Thyroid gland (tissue), 4 donors: ENCODE measurements at regions not wholly inside any gene's neighbourhood (a gene's known extent, or its start where the extent isn't known, plus 50 kb on each side); places are given as distances from the start of the nearest gene placed in this dataset.

Experiments
- DNase-seq, 2 donors: peaks; one replicate each; pipeline ENCODE4 v3.0.0-alpha.2; 2019
- H3K27ac ChIP-seq, 3 donors: fragments of 200-600 bp; sonication (generic); 1 replicate in 2 of 3; 2 replicates in 1 of 3; pipeline ENCODE4 v1.5.1; 2016 to 2019; ENCODE audit warnings: mild to moderate bottlenecking in 1 of 3, moderate library complexity in 1 of 3
- H3K27me3 ChIP-seq: fragments of 200-600 bp; sonication (generic); one replicate; pipeline ENCODE4 v1.5.1; 2019
- H3K36me3 ChIP-seq, 2 donors: fragments of 200-600 bp; sonication (generic); one replicate each; pipeline ENCODE4 v1.5.1; 2016 to 2019
- H3K4me1 ChIP-seq, 2 donors: fragments of 200-600 bp; sonication (generic); one replicate each; pipeline ENCODE4 v1.5.1; 2017 to 2019
- H3K4me3 ChIP-seq, 3 donors: fragments of 200-600 bp; sonication (generic); replicated peaks in 1 of 3; 1 replicate in 2 of 3; 2 replicates in 1 of 3; pipeline ENCODE4 v1.5.1; 2016; ENCODE audit warnings: mild to moderate bottlenecking in 1 of 3
- H3K9me3 ChIP-seq: fragments of 200-600 bp; sonication (generic); one replicate; pipeline ENCODE4 v1.5.1; 2017
- CTCF ChIP-seq, 6 experiments: fragments of 200-600 bp in 3 of 6; fragments of 450-650 bp in 3 of 6; sonication (generic) in 3 of 6; IDR thresholded peaks; one replicate each; pipeline ENCODE4 v1.5.1; 2016 to 2019; ENCODE audit warnings: antibody characterized with exemption in 6 of 6, mild to moderate bottlenecking in 2 of 6, inconsistent platforms in 1 of 6, moderate library complexity in 1 of 6
- POLR2A ChIP-seq, 2 donors: fragments of 450-650 bp; IDR thresholded peaks; one replicate each; pipeline ENCODE4 v1.6.1; 2017; ENCODE audit warnings: antibody characterized with exemption in 2 of 2, mild to moderate bottlenecking in 2 of 2, moderate library complexity in 1 of 2
- WGBS, 2 donors: methylation state at CpG; one replicate each; pipeline ENCODE4 v1.1.5; 2017; 5-methylcytosine and 5-hydroxymethylcytosine counted together
- intact Hi-C: fragments of 100-400 bp; cut with DNase I; formaldehyde crosslinking; loops from one replicate; pipeline ENCODE4 v1.15.1; 2023

- no peak for DNase-seq
- Histone ChIP-seq H3K4me3 (no peak overlapping the region), H3K27ac (no peak overlapping the region), H3K4me1 (no peaks in the 10 kb centered on the region), H3K27me3 (no peaks in the 10 kb centered on the region), H3K36me3 (no peaks in the 10 kb centered on the region), H3K9me3 (no peaks in the 10 kb centered on the region)
- TF ChIP-seq CTCF (IDR thresholded peaks at IDR 0.05) (no peak), POLR2A (IDR thresholded peaks at IDR 0.05) (no peak)
- WGBS, 2 donors, result 84 to 86% methylated on average over 1 of the region's 1 CpG
- intact Hi-C loops, result no loop called here
These were observed 564.9 kb upstream of the ZNF385D start for GRCh38 chr3:22315925-22316324.

- Histone ChIP-seq H3K4me1 (no peaks in the 10 kb centered on the region), H3K36me3 (no peaks in the 10 kb centered on the region), H3K4me3 (no peak overlapping the region), H3K27ac (no peak overlapping the region), H3K9me3 (no peaks in the 10 kb centered on the region), H3K27me3 (no peaks in the 10 kb centered on the region)
- intact Hi-C loops, result no loop called here
- 73 to 76% methylated on average over 5 of the region's 5 CpGs for WGBS, 2 donors
- TF ChIP-seq POLR2A (IDR thresholded peaks at IDR 0.05) (no peak), CTCF (IDR thresholded peaks at IDR 0.05) (no peak)
- DNase-seq, result no peak
These were observed 567.3 kb upstream of the ZNF385D start for GRCh38 chr3:22318325-22318724.

GRCh38 chr3:22319446-22319845, 568.4 kb upstream of the ZNF385D start:
- H3K9me3 ChIP-seq, result no peaks in the 10 kb centered on the region
- no peaks in the 10 kb centered on the region for H3K4me1 ChIP-seq
- no peak for DNase-seq
- H3K36me3 ChIP-seq, result no peaks in the 10 kb centered on the region
- no peaks in the 10 kb centered on the region for H3K27me3 ChIP-seq
- TF ChIP-seq POLR2A (IDR thresholded peaks at IDR 0.05) (no peak), CTCF (IDR thresholded peaks at IDR 0.05) (no peak)
- no peak overlapping the region for H3K27ac ChIP-seq
- WGBS, 2 donors, result 83 to 91% methylated on average over 1 of the region's 1 CpG
- H3K4me3 ChIP-seq, result no peak overlapping the region
- intact Hi-C loops, result no loop called here

- TF ChIP-seq POLR2A (IDR thresholded peaks at IDR 0.05) (no peak), CTCF (IDR thresholded peaks at IDR 0.05) (no peak)
- no peak overlapping the region for H3K4me3 ChIP-seq
- no peaks in the 10 kb centered on the region for H3K4me1 ChIP-seq
- 62 to 70% methylated on average over 4 of the region's 4 CpGs for WGBS, 2 donors
- intact Hi-C loops, result no loop called here
- no peaks in the 10 kb centered on the region for H3K36me3 ChIP-seq
- no peaks in the 10 kb centered on the region for H3K9me3 ChIP-seq
- H3K27ac ChIP-seq, result no peak overlapping the region
- DNase-seq, result no peak
- no peaks in the 10 kb centered on the region for H3K27me3 ChIP-seq
These were observed 571.9 kb upstream of the ZNF385D start for GRCh38 chr3:22322861-22323260.

GRCh38 chr3:22326305-22326704, 575.3 kb upstream of the ZNF385D start:
- TF ChIP-seq CTCF (IDR thresholded peaks at IDR 0.05) (no peak), POLR2A (IDR thresholded peaks at IDR 0.05) (no peak)
- H3K27me3 ChIP-seq, result no peaks in the 10 kb centered on the region
- no peaks in the 10 kb centered on the region for H3K4me1 ChIP-seq
- H3K36me3 ChIP-seq, result no peaks in the 10 kb centered on the region
- H3K4me3 ChIP-seq, result no peak overlapping the region
- no peak for DNase-seq
- intact Hi-C loops, result no loop called here
- H3K27ac ChIP-seq, result no peak overlapping the region
- H3K9me3 ChIP-seq, result no peaks in the 10 kb centered on the region
- 51 to 58% methylated on average over 3 of the region's 3 CpGs for WGBS, 2 donors
